IMR-90 (cell line): ENCODE measurements at regions not wholly inside any gene's neighbourhood (a gene's known extent, or its start where the extent isn't known, plus 50 kb on each side); places are given as distances from the start of the nearest gene placed in this dataset.

Source experiments
- FOS ChIP-seq: fragments of 150-350 bp; IDR thresholded peaks from 2 replicates; pipeline ENCODE4 v1.6.1; 2016; ENCODE audit warnings: low read depth, low read length
- USF2 ChIP-seq: fragments of 150-350 bp; IDR thresholded peaks from 2 replicates; pipeline ENCODE4 v1.6.1; 2017; ENCODE audit warnings: mild to moderate bottlenecking, antibody characterized with exemption, low read length, low read depth

GRCh38 chr2:220065581-220065980 is 438.2 kb downstream of the SLC4A3 start:
- TF ChIP-seq USF2 (no peak), FOS (no peak)
